DOHH2 (cell line): ENCODE measurements at regions not wholly inside any gene's neighbourhood (a gene's known extent, or its start where the extent isn't known, plus 50 kb on each side); places are given as distances from the start of the nearest gene placed in this dataset.

Source experiments
- H3F3A ChIP-seq: fragments of 200-600 bp; sonication (generic), shearing (Covaris generic); 2 replicates; pipeline ENCODE4 v1.6.0; 2016; ENCODE audit warnings: antibody characterized with exemption, mild to moderate bottlenecking; ENCODE audit not compliant: control insufficient read depth, insufficient read depth
- H3K27ac ChIP-seq: fragments of 200-600 bp; sonication (generic); 2 replicates; pipeline ENCODE4 v1.5.1; 2014; ENCODE audit warnings: low read depth, mild to moderate bottlenecking, low read length, moderate library complexity
- H3K27me3 ChIP-seq: fragments of 200-600 bp; sonication (generic); 2 replicates; pipeline ENCODE4 v1.6.1; 2014; ENCODE audit warnings: mild to moderate bottlenecking, low read length, mixed read lengths; ENCODE audit not compliant: control insufficient read depth
- H3K36me3 ChIP-seq: fragments of 200-600 bp; sonication (generic); 2 replicates; pipeline ENCODE4 v1.6.1; 2014; ENCODE audit warnings: mild to moderate bottlenecking, low read length, moderate library complexity, mixed read lengths; ENCODE audit not compliant: control insufficient read depth
- H3K4me1 ChIP-seq: fragments of 200-600 bp; sonication (generic); 2 replicates; pipeline ENCODE4 v1.6.1; 2014; ENCODE audit warnings: mild to moderate bottlenecking, low read length, mixed read lengths; ENCODE audit not compliant: control insufficient read depth
- H3K4me2 ChIP-seq: fragments of 200-600 bp; sonication (generic); 2 replicates; pipeline ENCODE4 v1.6.0; 2014; ENCODE audit warnings: mild to moderate bottlenecking, low read length, moderate library complexity
- H3K4me3 ChIP-seq: fragments of 200-600 bp; sonication (generic); 2 replicates; pipeline ENCODE4 v1.5.1; 2014; ENCODE audit warnings: mild to moderate bottlenecking, low read length, mixed read lengths
- H3K79me2 ChIP-seq: fragments of 200-600 bp; sonication (generic); 2 replicates; pipeline ENCODE4 v1.6.1; 2014; ENCODE audit warnings: mild to moderate bottlenecking, low read length, mixed read lengths; ENCODE audit not compliant: control insufficient read depth
- H3K9me2 ChIP-seq: fragments of 200-600 bp; sonication (generic); replicated peaks from 2 replicates; pipeline ENCODE4 v1.6.1; 2014; ENCODE audit warnings: mild to moderate bottlenecking, low read length, mixed read lengths; ENCODE audit not compliant: control insufficient read depth
- H3K9me3 ChIP-seq: fragments of 200-600 bp; sonication (generic); 2 replicates; pipeline ENCODE4 v1.6.1; 2014; ENCODE audit warnings: antibody characterized with exemption, low read length, mixed read lengths; ENCODE audit not compliant: control insufficient read depth, insufficient read depth
- H4K20me1 ChIP-seq: fragments of 200-600 bp; sonication (generic); 2 replicates; pipeline ENCODE4 v1.6.0; 2014; ENCODE audit warnings: low read depth, mild to moderate bottlenecking, antibody characterized with exemption, low read length, moderate library complexity; ENCODE audit not compliant: control insufficient read depth, insufficient read depth
- EZH2phosphoT487 ChIP-seq: fragments of 200-600 bp; sonication (generic); IDR thresholded peaks from 2 replicates; pipeline ENCODE4 v1.6.1; 2017; ENCODE audit warnings: borderline replicate concordance, mild to moderate bottlenecking, antibody characterized with exemption, low read length, moderate library complexity, mixed read lengths
- TF ChIP-seq, protein P1 (sequence below): fragments of 200-600 bp; sonication (generic); IDR thresholded peaks from one replicate; pipeline ENCODE4 v1.5.1; 2014; ENCODE audit warnings: antibody characterized with exemption, mild to moderate bottlenecking, low read depth, low read length; ENCODE audit not compliant: poor library complexity, severe bottlenecking

DNA sequence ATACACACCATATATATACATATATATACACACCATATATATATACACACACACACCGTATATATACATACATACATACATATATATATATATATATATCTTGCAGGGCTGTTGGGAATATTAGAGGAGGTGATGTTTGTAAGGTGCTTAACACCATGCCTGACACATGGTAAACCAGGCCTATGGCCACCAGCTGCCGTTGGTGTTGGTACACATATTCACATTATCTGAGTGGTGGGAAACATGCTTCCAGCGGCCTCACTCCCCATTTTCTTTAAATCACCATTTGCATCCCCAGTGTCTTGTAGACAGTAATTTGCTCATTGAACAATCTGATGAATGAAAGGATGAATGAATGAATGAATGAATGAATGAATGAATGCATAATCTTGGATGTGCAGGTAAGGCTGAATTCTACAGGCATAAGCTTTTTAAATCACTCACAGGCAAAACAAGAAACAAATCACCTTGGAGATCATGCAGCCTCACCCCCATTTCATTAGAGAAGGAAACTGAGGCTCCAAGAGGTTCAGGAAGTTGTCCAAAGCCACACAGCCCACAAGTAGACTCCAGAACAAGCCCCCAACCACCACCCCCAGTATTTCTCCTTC lies 527.8 kb downstream of the MIAT start:
- H4K20me1 ChIP-seq: no peaks in the 10 kb centered on the region
- H3K36me3 ChIP-seq: no peaks in the 10 kb centered on the region
- no peak for TF ChIP-seq EZH2phosphoT487
- TF ChIP-seq, protein P1, sequence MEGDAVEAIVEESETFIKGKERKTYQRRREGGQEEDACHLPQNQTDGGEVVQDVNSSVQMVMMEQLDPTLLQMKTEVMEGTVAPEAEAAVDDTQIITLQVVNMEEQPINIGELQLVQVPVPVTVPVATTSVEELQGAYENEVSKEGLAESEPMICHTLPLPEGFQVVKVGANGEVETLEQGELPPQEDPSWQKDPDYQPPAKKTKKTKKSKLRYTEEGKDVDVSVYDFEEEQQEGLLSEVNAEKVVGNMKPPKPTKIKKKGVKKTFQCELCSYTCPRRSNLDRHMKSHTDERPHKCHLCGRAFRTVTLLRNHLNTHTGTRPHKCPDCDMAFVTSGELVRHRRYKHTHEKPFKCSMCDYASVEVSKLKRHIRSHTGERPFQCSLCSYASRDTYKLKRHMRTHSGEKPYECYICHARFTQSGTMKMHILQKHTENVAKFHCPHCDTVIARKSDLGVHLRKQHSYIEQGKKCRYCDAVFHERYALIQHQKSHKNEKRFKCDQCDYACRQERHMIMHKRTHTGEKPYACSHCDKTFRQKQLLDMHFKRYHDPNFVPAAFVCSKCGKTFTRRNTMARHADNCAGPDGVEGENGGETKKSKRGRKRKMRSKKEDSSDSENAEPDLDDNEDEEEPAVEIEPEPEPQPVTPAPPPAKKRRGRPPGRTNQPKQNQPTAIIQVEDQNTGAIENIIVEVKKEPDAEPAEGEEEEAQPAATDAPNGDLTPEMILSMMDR: no peak
- H3K4me1 ChIP-seq: no peaks in the 10 kb centered on the region
- no peaks in the 10 kb centered on the region for H3K79me2 ChIP-seq
- H3F3A ChIP-seq: no peaks in the 10 kb centered on the region
- no peaks in the 10 kb centered on the region for H3K9me3 ChIP-seq
- no peaks in the 10 kb centered on the region for H3K27me3 ChIP-seq
- H3K4me2 ChIP-seq: no peak overlapping the region
- H3K9me2 ChIP-seq: no peaks in the 10 kb centered on the region
- no peak overlapping the region for H3K4me3 ChIP-seq
- no peak overlapping the region for H3K27ac ChIP-seq

DNA sequence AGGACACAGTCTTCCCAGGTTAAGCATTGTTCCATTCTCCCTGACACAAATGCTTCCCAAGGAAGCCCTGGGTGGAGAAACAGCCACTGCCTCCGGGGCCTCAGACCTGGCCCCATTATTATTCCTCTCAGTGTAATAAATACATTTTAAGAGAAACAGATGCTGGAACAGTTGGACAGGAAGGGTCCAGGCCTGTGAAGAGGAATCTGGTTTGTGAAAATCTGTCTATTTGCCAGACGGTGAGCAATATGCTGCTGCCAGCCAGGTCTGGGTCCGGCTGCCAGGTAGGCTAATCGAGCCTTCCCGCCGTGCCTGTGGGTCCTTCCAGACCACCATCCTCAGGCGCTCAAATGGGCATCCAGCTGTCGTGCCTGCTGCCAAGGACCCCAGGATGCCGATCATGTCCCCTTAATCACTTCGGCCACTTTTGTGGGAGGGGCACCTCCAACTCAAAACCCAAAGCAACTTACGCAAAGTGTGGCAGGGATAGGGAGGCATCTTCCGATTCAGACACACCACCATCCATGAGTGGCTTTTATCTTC lies 528.4 kb downstream of the MIAT start:
- no peaks in the 10 kb centered on the region for H4K20me1 ChIP-seq
- no peaks in the 10 kb centered on the region for H3K36me3 ChIP-seq
- no peaks in the 10 kb centered on the region for H3K79me2 ChIP-seq
- H3K9me2 ChIP-seq: no peaks in the 10 kb centered on the region
- H3K4me1 ChIP-seq: no peaks in the 10 kb centered on the region
- no peak overlapping the region for H3K4me2 ChIP-seq
- H3K27ac ChIP-seq: no peak overlapping the region
- no peak overlapping the region for H3K4me3 ChIP-seq
- H3F3A ChIP-seq: no peaks in the 10 kb centered on the region
- no peaks in the 10 kb centered on the region for H3K27me3 ChIP-seq
- TF ChIP-seq EZH2phosphoT487: no peak
- TF ChIP-seq, protein P1: no peak
- H3K9me3 ChIP-seq: no peaks in the 10 kb centered on the region

DNA sequence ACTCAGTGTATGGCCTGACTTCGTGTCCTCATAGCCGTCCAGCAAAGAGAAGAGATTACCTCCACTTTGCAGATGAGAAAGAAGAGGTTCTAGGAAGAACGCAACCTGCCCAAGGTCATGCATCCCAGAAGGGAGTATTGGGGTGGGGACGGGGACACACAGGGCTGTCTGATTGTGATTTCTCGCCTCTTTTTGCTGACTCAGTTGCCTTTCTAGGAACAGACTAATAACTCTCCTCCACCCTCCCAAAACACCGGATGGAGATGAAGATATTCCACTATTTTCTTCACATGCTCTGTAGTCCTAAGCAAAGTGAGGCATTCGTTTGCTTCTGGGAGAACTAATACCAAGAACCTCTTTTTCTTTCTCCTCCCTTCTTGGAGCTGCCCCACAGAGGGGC lies 529.3 kb downstream of the MIAT start:
- H3K9me2 ChIP-seq: no peaks in the 10 kb centered on the region
- no peaks in the 10 kb centered on the region for H3F3A ChIP-seq
- H3K4me2 ChIP-seq: no peak overlapping the region
- no peaks in the 10 kb centered on the region for H3K9me3 ChIP-seq
- H3K4me3 ChIP-seq: no peak overlapping the region
- H3K27me3 ChIP-seq: no peaks in the 10 kb centered on the region
- H3K27ac ChIP-seq: no peak overlapping the region
- no peaks in the 10 kb centered on the region for H3K79me2 ChIP-seq
- no peak for TF ChIP-seq EZH2phosphoT487
- TF ChIP-seq, protein P1: no peak
- H4K20me1 ChIP-seq: no peaks in the 10 kb centered on the region
- no peaks in the 10 kb centered on the region for H3K4me1 ChIP-seq
- no peaks in the 10 kb centered on the region for H3K36me3 ChIP-seq
